Inflammatory macrophage treated with lipopolysaccharide for 1 hour (primary cell): ENCODE measurements at regions not wholly inside any gene's neighbourhood (a gene's known extent, or its start where the extent isn't known, plus 50 kb on each side); places are given as distances from the start of the nearest gene placed in this dataset.

Experiments used
- DNase-seq, 2 donors: peaks; one replicate each; pipeline ENCODE4 v3.0.0-alpha.2; 2020 to 2022

- no peak for DNase-seq
Measured at GRCh38 chr7:115883629-115884028, 146.9 kb downstream of the TFEC start.

- no peak for DNase-seq
Measured at GRCh38 chr7:115881476-115881875, 149.1 kb downstream of the TFEC start.

GRCh38 chr7:115879171-115879570 lies 151.4 kb downstream of the TFEC start:
- DNase-seq, result no peak

- no peak for DNase-seq
Measured at GRCh38 chr7:115869801-115870200, 160.8 kb downstream of the TFEC start.

- no peak for DNase-seq
Measured at GRCh38 chr7:115869190-115869589, 161.4 kb downstream of the TFEC start.

GRCh38 chr7:115868369-115868768 lies 162.2 kb downstream of the TFEC start:
- no peak for DNase-seq

GRCh38 chr7:115864082-115864481 lies 166.5 kb downstream of the TFEC start:
- DNase-seq, result peak; percentile 2 to 9

- peak; percentile 37 to 67 for DNase-seq
Measured at GRCh38 chr7:115851291-115851690, 179.3 kb downstream of the TFEC start.

- no peak for DNase-seq
Measured at GRCh38 chr7:115850774-115851173, 179.8 kb downstream of the TFEC start.

- no peak for DNase-seq
Measured at GRCh38 chr7:115844857-115845256, 185.7 kb downstream of the TFEC start.

- no peak for DNase-seq
Measured at GRCh38 chr7:115840702-115841101, 189.9 kb downstream of the TFEC start.

- DNase-seq, result no peak
Measured at GRCh38 chr7:115838829-115839228, 191.7 kb downstream of the TFEC start.

- DNase-seq, result peak; percentile 51 to 64
Measured at GRCh38 chr7:115831371-115831770, 199.2 kb downstream of the TFEC start.

GRCh38 chr7:115827305-115828045 lies 203.1 kb downstream of the TFEC start:
- no peak for DNase-seq

- DNase-seq, result no peak
Measured at GRCh38 chr7:115825456-115826115, 205.0 kb downstream of the TFEC start.

GRCh38 chr7:115822801-115823200 lies 207.8 kb downstream of the TFEC start:
- no peak for DNase-seq

GRCh38 chr7:115822380-115822779 lies 208.2 kb downstream of the TFEC start:
- no peak for DNase-seq

- DNase-seq, result no peak
Measured at GRCh38 chr7:115816318-115816974, 214.1 kb downstream of the TFEC start.

GRCh38 chr7:115812794-115813193 lies 217.8 kb downstream of the TFEC start:
- no peak for DNase-seq

GRCh38 chr7:115805458-115805857 lies 225.1 kb downstream of the TFEC start:
- DNase-seq, result no peak

- no peak for DNase-seq
Measured at GRCh38 chr7:115802415-115802814, 228.1 kb downstream of the TFEC start.

GRCh38 chr7:115799430-115799829 lies 231.1 kb downstream of the TFEC start:
- DNase-seq, result no peak

GRCh38 chr7:115793958-115794702 lies 236.4 kb downstream of the TFEC start:
- DNase-seq, result no peak
